HCT116 (cell line): ENCODE measurements at regions not wholly inside any gene's neighbourhood (a gene's known extent, or its start where the extent isn't known, plus 50 kb on each side); places are given as distances from the start of the nearest gene placed in this dataset.

ENCODE experiments used
- ATAC-seq: fragments of 200-7000 bp; cut with Tn5 transposase; 2 replicates; pipeline ENCODE4 v1.9.1; 2020; ENCODE audit warnings: mild to moderate bottlenecking, moderate library complexity
- BruUV-seq: library from RNA; stranded (reverse); fragments of 400-500 nt; replicated peaks from 2 replicates; lab custom pipeline; 2021; lab: Mats Ljungman, UMichigan
- CTCF ChIA-PET: fragments of 300-600 bp; sonication (Branson Sonifier 250); formaldehyde crosslinking; loops from one replicate; lab custom pipeline; 2021; ENCODE audit warnings: antibody characterized with exemption; lab: Charles Lee
- POLR2A ChIA-PET: fragments of 300-600, 350-600 bp; sonication (Branson Sonifier 250); formaldehyde crosslinking; loops from one replicate; lab custom pipeline; 2021; ENCODE audit warnings: antibody characterized with exemption; lab: Charles Lee
- RAD21 ChIA-PET, 2 experiments: fragments of 300-600 bp; sonication (Branson Sonifier 250); formaldehyde crosslinking; loops; one replicate each; lab custom pipeline; 2023; ENCODE audit warnings: low total read pairs in 2 of 2; ENCODE audit not compliant: uncharacterized antibody in 2 of 2, unreplicated experiment in 2 of 2, low non-redundant PET in 1 of 2; lab: Charles Lee
- DNase-seq: peaks from one replicate; pipeline ENCODE4 v3.0.0-alpha.2; 2010; ENCODE audit warnings: low read depth, low spot score
- H2AFZ ChIP-seq: fragments of 200-600 bp; shearing (Covaris generic), sonication (generic); 2 replicates; pipeline ENCODE4 v1.6.1; 2017; ENCODE audit warnings: low read depth, mixed run types, mixed read lengths, antibody characterized with exemption, low read length; ENCODE audit not compliant: poor library complexity, severe bottlenecking
- H3K27ac ChIP-seq: 2 replicates; pipeline ENCODE4 v1.5.1; 2012; ENCODE audit warnings: low read depth, low read length
- H3K27me3 ChIP-seq: fragments of 200-600 bp; sonication (generic); 2 replicates; pipeline ENCODE4 v1.6.1; 2016; ENCODE audit warnings: mixed run types, low read length, mixed read lengths; ENCODE audit not compliant: insufficient read depth
- H3K36me3 ChIP-seq, 2 experiments: fragments of 200-500 bp in 1 of 2; fragments of 200-600 bp in 1 of 2; sonication (Bioruptor generic) in 1 of 2; sonication (generic) in 1 of 2; 2 replicates each; pipeline versions ENCODE4 v1.5.1 to v1.6.1; 2014 to 2016; ENCODE audit warnings: low read length in 2 of 2, inconsistent platforms in 1 of 2, mixed read lengths in 1 of 2, mixed run types in 1 of 2; ENCODE audit not compliant: insufficient read depth in 2 of 2, control insufficient read depth in 1 of 2
- H3K4me1 ChIP-seq, 2 experiments: fragments of 200-600 bp in 1 of 2; sonication (generic) in 1 of 2; 2 replicates each; pipeline versions ENCODE4 v1.5.1 to v1.6.1; 2012 to 2017; ENCODE audit warnings: low read length in 2 of 2, inconsistent platforms in 1 of 2, mild to moderate bottlenecking in 1 of 2, mixed read lengths in 1 of 2, mixed run types in 1 of 2, moderate library complexity in 1 of 2; ENCODE audit not compliant: insufficient read depth in 2 of 2, control insufficient read depth in 1 of 2
- H3K4me2 ChIP-seq: fragments of 200-600 bp; sonication (generic); 2 replicates; pipeline ENCODE4 v1.6.1; 2017; ENCODE audit warnings: mixed run types, low read length, mixed read lengths
- H3K4me3 ChIP-seq, 2 experiments: fragments of 200-600 bp in 1 of 2; sonication (generic) in 1 of 2; replicated peaks in 1 of 2; 2 replicates each; pipeline ENCODE4 v1.5.1; 2011 to 2016; ENCODE audit warnings: low read length in 2 of 2, control low read depth in 1 of 2, low read depth in 1 of 2, mild to moderate bottlenecking in 1 of 2, mixed read lengths in 1 of 2, mixed run types in 1 of 2
- H3K79me2 ChIP-seq: fragments of 200-600 bp; sonication (generic); 2 replicates; pipeline ENCODE4 v1.6.1; 2017; ENCODE audit warnings: mild to moderate bottlenecking, mixed run types, low read length, moderate library complexity, mixed read lengths; ENCODE audit not compliant: insufficient read depth
- H3K9ac ChIP-seq: fragments of 200-600 bp; sonication (generic); 2 replicates; pipeline ENCODE4 v1.6.1; 2016; ENCODE audit warnings: low read length, mixed read lengths
- H3K9me2 ChIP-seq: fragments of 200-600 bp; sonication (generic), shearing (Covaris generic); 2 replicates; pipeline ENCODE4 v1.6.1; 2017; ENCODE audit warnings: mixed run types, mild to moderate bottlenecking, moderate library complexity; ENCODE audit not compliant: insufficient read depth
- H3K9me3 ChIP-seq, 2 experiments: fragments of 200-500 bp in 1 of 2; fragments of 200-600 bp in 1 of 2; sonication (Bioruptor generic) in 1 of 2; sonication (generic) in 1 of 2; 2 replicates each; pipeline ENCODE4 v1.6.1; 2014 to 2017; ENCODE audit warnings: low read length in 2 of 2, mixed read lengths in 2 of 2, inconsistent platforms in 1 of 2, low read depth in 1 of 2, mild to moderate bottlenecking in 1 of 2, mixed run types in 1 of 2, moderate library complexity in 1 of 2; ENCODE audit not compliant: control insufficient read depth in 1 of 2, insufficient read depth in 1 of 2
- H4K20me1 ChIP-seq: fragments of 200-600 bp; sonication (generic), shearing (Covaris generic); 2 replicates; pipeline ENCODE4 v1.6.1; 2017; ENCODE audit warnings: mixed run types, mild to moderate bottlenecking, moderate library complexity; ENCODE audit not compliant: insufficient read depth
- CBX3 ChIP-seq: IDR thresholded peaks from 2 replicates; pipeline ENCODE4 v1.6.1; 2012; ENCODE audit warnings: low read depth
- CEBPB ChIP-seq: IDR thresholded peaks from 2 replicates; pipeline ENCODE4 v1.6.1; 2012; ENCODE audit warnings: low read depth
- EGR1 ChIP-seq: IDR thresholded peaks from 2 replicates; pipeline ENCODE4 v1.6.1; 2012; ENCODE audit warnings: low read depth
- ELF1 ChIP-seq: IDR thresholded peaks from 2 replicates; pipeline ENCODE4 v1.6.1; 2012; ENCODE audit warnings: low read depth, borderline replicate concordance
- EZH2 ChIP-seq: fragments of 200-600 bp; sonication (generic); IDR thresholded peaks from 2 replicates; pipeline ENCODE4 v1.6.1; 2017; ENCODE audit warnings: antibody characterized with exemption, mixed run types
- EZH2phosphoT487 ChIP-seq: fragments of 200-600 bp; IDR thresholded peaks from 2 replicates; pipeline ENCODE4 v1.6.1; 2018; ENCODE audit warnings: antibody characterized with exemption, borderline replicate concordance
- FOSL1 ChIP-seq: IDR thresholded peaks from 2 replicates; pipeline ENCODE4 v1.6.1; 2012; ENCODE audit warnings: low read depth
- JUND ChIP-seq: IDR thresholded peaks from 2 replicates; pipeline ENCODE4 v1.6.1; 2012
- MAX ChIP-seq: IDR thresholded peaks from 2 replicates; pipeline ENCODE4 v1.6.1; 2012
- POLR2AphosphoS5 ChIP-seq: IDR thresholded peaks from 2 replicates; pipeline ENCODE4 v1.6.1; 2011; ENCODE audit warnings: mild to moderate bottlenecking, low read depth, low read length, moderate library complexity
- SIN3A ChIP-seq: IDR thresholded peaks from 2 replicates; pipeline ENCODE4 v1.6.1; 2012; ENCODE audit warnings: low read depth
- SP1 ChIP-seq: IDR thresholded peaks from 2 replicates; pipeline ENCODE4 v1.6.1; 2012; ENCODE audit warnings: low read depth
- TCF7L2 ChIP-seq: IDR thresholded peaks from 2 replicates; pipeline ENCODE4 v1.7.0; 2011; ENCODE audit warnings: borderline replicate concordance, inconsistent platforms; ENCODE audit not compliant: insufficient read depth, insufficient read length; ENCODE audit errors: extremely low read depth
- YY1 ChIP-seq: IDR thresholded peaks from 2 replicates; pipeline ENCODE4 v1.6.1; 2011; ENCODE audit warnings: low read length, low read depth, moderate library complexity, mild to moderate bottlenecking; ENCODE audit not compliant: insufficient replicate concordance; ENCODE audit errors: extremely low read depth
- ZNF274 ChIP-seq: fragments of 200-500 bp; sonication (Bioruptor generic); IDR thresholded peaks from 2 replicates; pipeline ENCODE4 v1.6.1; 2014; ENCODE audit warnings: mild to moderate bottlenecking, low read depth, low read length, inconsistent platforms
- intact Hi-C: fragments of 100-400 bp; cut with micrococcal nuclease; formaldehyde crosslinking; loops from 2 replicates; pipeline ENCODE4 v1.10.0; 2022
- TF ChIP-seq, protein P1 (sequence below): IDR thresholded peaks from 2 replicates; pipeline ENCODE4 v1.6.1; 2012
- TF ChIP-seq, protein P2 (sequence below): IDR thresholded peaks from 2 replicates; pipeline ENCODE4 v1.6.1; 2011; ENCODE audit warnings: mild to moderate bottlenecking, low read length, moderate library complexity; ENCODE audit not compliant: insufficient replicate concordance; ENCODE audit errors: extremely low read depth
- TF ChIP-seq, protein P3 (sequence below), 3 experiments: fragments of 200-600 bp in 1 of 3; sonication (generic) in 1 of 3; IDR thresholded peaks in 2 of 3; conservative IDR thresholded peaks in 1 of 3; 2 replicates each; pipeline ENCODE4 v1.5.1; 2012 to 2017; ENCODE audit warnings: low read depth in 2 of 3, low read length in 2 of 3, antibody characterized with exemption in 1 of 3, borderline replicate concordance in 1 of 3, control low read depth in 1 of 3, mild to moderate bottlenecking in 1 of 3, mixed read lengths in 1 of 3, mixed run types in 1 of 3, moderate library complexity in 1 of 3; ENCODE audit not compliant: insufficient read depth in 1 of 3

DNA sequence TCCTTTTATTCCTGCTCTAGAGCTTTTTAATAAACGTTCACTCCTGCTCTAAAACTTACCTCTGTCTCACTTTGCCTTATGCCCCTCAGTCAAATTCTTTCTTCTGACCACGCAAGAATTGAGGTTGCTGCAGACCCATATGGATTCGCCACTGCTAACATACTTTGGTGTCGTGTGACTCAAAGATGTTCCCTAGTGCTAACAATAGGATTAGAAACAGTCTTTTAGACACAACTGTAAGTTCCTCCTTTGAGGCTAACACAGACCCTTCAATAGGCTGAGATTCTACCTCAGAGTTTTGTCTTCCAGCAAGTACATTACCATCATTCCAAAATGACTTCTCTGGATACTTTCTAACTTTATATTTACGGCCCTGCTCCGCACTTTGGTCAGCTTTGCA is 149.5 kb upstream of the COX10 start:
- H3K9me3 ChIP-seq, result no peaks in the 10 kb centered on the region
- H4K20me1 ChIP-seq, result no peaks in the 10 kb centered on the region
- no peak overlapping the region for H2AFZ ChIP-seq
- no peak overlapping the region for H3K9ac ChIP-seq
- peaks cover 11% of the 10 kb centered on the region for H3K27me3 ChIP-seq
- H3K27ac ChIP-seq, result no peak overlapping the region
- H3K79me2 ChIP-seq, result no peaks in the 10 kb centered on the region
- H3K4me1 ChIP-seq, result no peaks in the 10 kb centered on the region
- H3K4me3 ChIP-seq, result no peak overlapping the region
- RAD21 ChIA-PET, result no interaction called here
- POLR2A ChIA-PET, result no interaction called here
- CTCF ChIA-PET, result no interaction called here
- no peak for ATAC-seq
- no peaks in the 10 kb centered on the region for H3K9me2 ChIP-seq
- TF ChIP-seq SP1 (no peak), EGR1 (no peak)
- DNase-seq, result no peak
- no peaks in the 10 kb centered on the region for H3K36me3 ChIP-seq
- intact Hi-C loops, result no loop called here
- H3K4me2 ChIP-seq, result no peak overlapping the region
- no TSS peak for BruUV-seq

DNA sequence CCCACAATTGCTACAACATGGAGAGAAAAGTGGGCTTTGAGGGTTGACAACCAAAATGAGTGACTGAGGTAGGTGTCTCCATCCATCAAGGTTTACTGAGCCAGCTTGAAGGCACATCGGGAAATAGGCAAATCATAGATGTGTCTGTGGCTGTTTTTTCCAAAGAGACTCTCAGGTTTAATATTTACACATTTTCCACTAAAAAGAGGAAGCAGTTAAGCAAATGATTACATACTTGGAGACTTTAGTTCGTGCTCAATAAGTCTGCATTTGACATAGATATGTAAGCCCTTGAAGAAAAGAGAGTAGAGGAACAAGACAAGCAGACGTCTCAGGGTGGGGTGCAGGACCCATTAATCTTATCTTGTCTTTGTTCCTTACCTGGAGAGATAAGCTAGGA is 148.9 kb upstream of the COX10 start:
- no peak for ATAC-seq
- ChIA-PET RAD21 (no interaction called here), POLR2A (no interaction called here), CTCF (no interaction called here)
- Histone ChIP-seq H4K20me1 (no peaks in the 10 kb centered on the region), H3K9ac (no peak overlapping the region), H3K4me1 (no peaks in the 10 kb centered on the region), H2AFZ (no peak overlapping the region), H3K4me2 (no peak overlapping the region), H3K9me2 (no peaks in the 10 kb centered on the region), H3K4me3 (no peak overlapping the region), H3K27me3 (peaks cover 11% of the 10 kb centered on the region), H3K9me3 (no peaks in the 10 kb centered on the region), H3K36me3 (no peaks in the 10 kb centered on the region), H3K79me2 (no peaks in the 10 kb centered on the region), H3K27ac (no peak overlapping the region)
- BruUV-seq, result no TSS peak
- intact Hi-C loops, result no loop called here
- no peak for DNase-seq
- TF ChIP-seq JUND, result no peak
- TF ChIP-seq EZH2phosphoT487, result no peak
- TF ChIP-seq EGR1, result no peak
- no peak for TF ChIP-seq YY1
- no peak for TF ChIP-seq ELF1
- no peak for TF ChIP-seq CBX3
- TF ChIP-seq, protein P1, sequence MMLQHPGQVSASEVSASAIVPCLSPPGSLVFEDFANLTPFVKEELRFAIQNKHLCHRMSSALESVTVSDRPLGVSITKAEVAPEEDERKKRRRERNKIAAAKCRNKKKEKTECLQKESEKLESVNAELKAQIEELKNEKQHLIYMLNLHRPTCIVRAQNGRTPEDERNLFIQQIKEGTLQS, result no peak
- TF ChIP-seq, protein P2, sequence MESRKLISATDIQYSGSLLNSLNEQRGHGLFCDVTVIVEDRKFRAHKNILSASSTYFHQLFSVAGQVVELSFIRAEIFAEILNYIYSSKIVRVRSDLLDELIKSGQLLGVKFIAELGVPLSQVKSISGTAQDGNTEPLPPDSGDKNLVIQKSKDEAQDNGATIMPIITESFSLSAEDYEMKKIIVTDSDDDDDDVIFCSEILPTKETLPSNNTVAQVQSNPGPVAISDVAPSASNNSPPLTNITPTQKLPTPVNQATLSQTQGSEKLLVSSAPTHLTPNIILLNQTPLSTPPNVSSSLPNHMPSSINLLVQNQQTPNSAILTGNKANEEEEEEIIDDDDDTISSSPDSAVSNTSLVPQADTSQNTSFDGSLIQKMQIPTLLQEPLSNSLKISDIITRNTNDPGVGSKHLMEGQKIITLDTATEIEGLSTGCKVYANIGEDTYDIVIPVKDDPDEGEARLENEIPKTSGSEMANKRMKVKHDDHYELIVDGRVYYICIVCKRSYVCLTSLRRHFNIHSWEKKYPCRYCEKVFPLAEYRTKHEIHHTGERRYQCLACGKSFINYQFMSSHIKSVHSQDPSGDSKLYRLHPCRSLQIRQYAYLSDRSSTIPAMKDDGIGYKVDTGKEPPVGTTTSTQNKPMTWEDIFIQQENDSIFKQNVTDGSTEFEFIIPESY, result no peak
- no peak for TF ChIP-seq EZH2
- TF ChIP-seq, protein P3, sequence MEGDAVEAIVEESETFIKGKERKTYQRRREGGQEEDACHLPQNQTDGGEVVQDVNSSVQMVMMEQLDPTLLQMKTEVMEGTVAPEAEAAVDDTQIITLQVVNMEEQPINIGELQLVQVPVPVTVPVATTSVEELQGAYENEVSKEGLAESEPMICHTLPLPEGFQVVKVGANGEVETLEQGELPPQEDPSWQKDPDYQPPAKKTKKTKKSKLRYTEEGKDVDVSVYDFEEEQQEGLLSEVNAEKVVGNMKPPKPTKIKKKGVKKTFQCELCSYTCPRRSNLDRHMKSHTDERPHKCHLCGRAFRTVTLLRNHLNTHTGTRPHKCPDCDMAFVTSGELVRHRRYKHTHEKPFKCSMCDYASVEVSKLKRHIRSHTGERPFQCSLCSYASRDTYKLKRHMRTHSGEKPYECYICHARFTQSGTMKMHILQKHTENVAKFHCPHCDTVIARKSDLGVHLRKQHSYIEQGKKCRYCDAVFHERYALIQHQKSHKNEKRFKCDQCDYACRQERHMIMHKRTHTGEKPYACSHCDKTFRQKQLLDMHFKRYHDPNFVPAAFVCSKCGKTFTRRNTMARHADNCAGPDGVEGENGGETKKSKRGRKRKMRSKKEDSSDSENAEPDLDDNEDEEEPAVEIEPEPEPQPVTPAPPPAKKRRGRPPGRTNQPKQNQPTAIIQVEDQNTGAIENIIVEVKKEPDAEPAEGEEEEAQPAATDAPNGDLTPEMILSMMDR (IDR thresholded peaks at IDR 0.05 in 2 of 3, conservative IDR thresholded peaks at IDR 0.05 in 1 of 3; ENCODE audit: borderline replicate concordance in 1 of 3, insufficient read depth in 1 of 3, low read depth in 2 of 3, low read length in 2 of 3), result no peak
- TF ChIP-seq SIN3A, result no peak
- no peak for TF ChIP-seq ZNF274
- no peak for TF ChIP-seq TCF7L2
- no peak for TF ChIP-seq POLR2AphosphoS5
- TF ChIP-seq FOSL1, result no peak
- TF ChIP-seq MAX, result no peak
- no peak for TF ChIP-seq CEBPB
